ENCODE measurements at regions not wholly inside any gene's neighbourhood (a gene's known extent, or its start where the extent isn't known, plus 50 kb on each side); places are given as distances from the start of the nearest gene placed in this dataset.

DNA sequence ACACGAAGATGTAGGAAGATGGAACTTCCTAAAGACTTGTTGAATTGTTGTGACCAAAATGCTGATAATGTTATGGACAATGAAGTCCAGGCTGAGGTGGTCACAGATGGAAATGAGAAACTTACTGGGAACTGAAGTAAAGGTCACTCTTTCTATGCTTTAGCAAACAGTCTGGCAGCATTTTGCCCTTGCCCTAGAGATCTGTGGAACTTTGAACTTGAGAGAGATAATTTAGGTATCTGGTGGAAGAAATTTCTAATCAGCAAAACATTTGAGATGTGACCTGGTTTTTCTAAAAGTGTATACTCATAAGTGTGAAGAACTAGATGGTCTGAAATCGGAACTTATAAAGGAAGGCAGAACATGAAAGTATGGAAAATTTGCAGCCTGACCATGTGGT, 1785.9 kb downstream of the PCDH7 start:
- WGBS (ENCODE audit: extremely low coverage, insufficient read length, low lambda C conversion rate), result no CpG with 5 or more reads among the region's 2 CpGs
- no peaks in the 10 kb centered on the region for H3K27me3 Mint-ChIP-seq (ENCODE audit: low read depth)
- Histone ChIP-seq H3K14ac (ENCODE audit: insufficient read depth, low read length) (no peak overlapping the region), H3K4ac (ENCODE audit: low read depth, low read length) (no peak overlapping the region), H4K20me1 (ENCODE audit: control insufficient read depth, insufficient read depth, insufficient read length) (no peaks in the 10 kb centered on the region), H3K23ac (ENCODE audit: insufficient read length, low read depth, low read length) (no peak overlapping the region), H3T11ph (ENCODE audit: low read length) (no peak overlapping the region), H2BK120ac (ENCODE audit: low read depth, low read length, poor library complexity, severe bottlenecking) (no peak overlapping the region), H3K23me2 (ENCODE audit: insufficient read length, low read depth, low read length, poor library complexity, severe bottlenecking) (no peaks in the 10 kb centered on the region), H3K4me1 (ENCODE audit: insufficient read depth, low read length) (no peaks in the 10 kb centered on the region), H3K79me2 (ENCODE audit: insufficient read depth, low read length) (no peaks in the 10 kb centered on the region), H4K5ac (ENCODE audit: insufficient read length, low read depth, low read length) (no peak overlapping the region), H2BK5ac (ENCODE audit: insufficient read length, low read length) (no peak overlapping the region), H3K27ac (ENCODE audit: insufficient read length, low read depth, low read length) (no peak overlapping the region), H2AFZ (ENCODE audit: low read length) (no peak overlapping the region), H2AK5ac (ENCODE audit: insufficient read length, low read length) (no peak overlapping the region), H3K18ac (ENCODE audit: insufficient read length, low read depth, low read length) (no peak overlapping the region), H2BK20ac (ENCODE audit: low read depth, low read length, poor library complexity, severe bottlenecking) (no peak overlapping the region), H3K79me1 (ENCODE audit: insufficient read depth, low read depth, low read length, poor library complexity, severe bottlenecking) (no peaks in the 10 kb centered on the region), H3K4me2 (ENCODE audit: insufficient read depth, insufficient read length, low read length) (no peak overlapping the region), H3K27me3 (ENCODE audit: insufficient read depth, low read length) (no peaks in the 10 kb centered on the region), H3K56ac (ENCODE audit: insufficient read length, low read depth, low read length) (no peak overlapping the region), H4K8ac (replicated peaks; ENCODE audit: insufficient read length, low read depth, low read length) (no peak overlapping the region), H3K9me3 (ENCODE audit: control insufficient read depth, low read depth, low read length) (no peaks in the 10 kb centered on the region), H3K9ac (ENCODE audit: extremely low read depth, insufficient read length, low read length) (no peak overlapping the region), H2BK15ac (ENCODE audit: low read depth, low read length) (no peak overlapping the region), H4K91ac (ENCODE audit: insufficient read length, low read depth, low read length) (no peak overlapping the region), H2BK12ac (ENCODE audit: insufficient read length, low read depth, low read length) (no peak overlapping the region)
- TF ChIP-seq, protein P1, sequence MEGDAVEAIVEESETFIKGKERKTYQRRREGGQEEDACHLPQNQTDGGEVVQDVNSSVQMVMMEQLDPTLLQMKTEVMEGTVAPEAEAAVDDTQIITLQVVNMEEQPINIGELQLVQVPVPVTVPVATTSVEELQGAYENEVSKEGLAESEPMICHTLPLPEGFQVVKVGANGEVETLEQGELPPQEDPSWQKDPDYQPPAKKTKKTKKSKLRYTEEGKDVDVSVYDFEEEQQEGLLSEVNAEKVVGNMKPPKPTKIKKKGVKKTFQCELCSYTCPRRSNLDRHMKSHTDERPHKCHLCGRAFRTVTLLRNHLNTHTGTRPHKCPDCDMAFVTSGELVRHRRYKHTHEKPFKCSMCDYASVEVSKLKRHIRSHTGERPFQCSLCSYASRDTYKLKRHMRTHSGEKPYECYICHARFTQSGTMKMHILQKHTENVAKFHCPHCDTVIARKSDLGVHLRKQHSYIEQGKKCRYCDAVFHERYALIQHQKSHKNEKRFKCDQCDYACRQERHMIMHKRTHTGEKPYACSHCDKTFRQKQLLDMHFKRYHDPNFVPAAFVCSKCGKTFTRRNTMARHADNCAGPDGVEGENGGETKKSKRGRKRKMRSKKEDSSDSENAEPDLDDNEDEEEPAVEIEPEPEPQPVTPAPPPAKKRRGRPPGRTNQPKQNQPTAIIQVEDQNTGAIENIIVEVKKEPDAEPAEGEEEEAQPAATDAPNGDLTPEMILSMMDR (conservative IDR thresholded peaks at IDR 0.05), result no peak
- H3K27ac Mint-ChIP-seq, result no peak overlapping the region
- DNase-seq, result no peak
- no peaks in the 10 kb centered on the region; a peak in 1 of 7 replicates for H3K36me3 Mint-ChIP-seq (ENCODE audit: insufficient read depth in 1 of 3, low read depth in 3 of 3)
- H3K4me1 Mint-ChIP-seq, result peaks cover 0 to 2% of the 10 kb centered on the region in 2 experiments; a peak in 1 of 4 replicates
- no peak overlapping the region for H3K4me3 Mint-ChIP-seq
- peaks cover 2 to 3% of the 10 kb centered on the region in 2 experiments; a peak in 4 of 5 replicates for H3K9me3 Mint-ChIP-seq

Data from H9 (cell line).